ENCODE measurements at regions not wholly inside any gene's neighbourhood (a gene's known extent, or its start where the extent isn't known, plus 50 kb on each side); places are given as distances from the start of the nearest gene placed in this dataset.
A peak's percentile ranks its signal among the peaks of the same experiment; 100 is the strongest.
"Not testable (repeated sequence)": the region's sequence is repeated elsewhere in the genome, so short reads cannot be mapped to it uniquely, and the experiment has no call there.

DNA sequence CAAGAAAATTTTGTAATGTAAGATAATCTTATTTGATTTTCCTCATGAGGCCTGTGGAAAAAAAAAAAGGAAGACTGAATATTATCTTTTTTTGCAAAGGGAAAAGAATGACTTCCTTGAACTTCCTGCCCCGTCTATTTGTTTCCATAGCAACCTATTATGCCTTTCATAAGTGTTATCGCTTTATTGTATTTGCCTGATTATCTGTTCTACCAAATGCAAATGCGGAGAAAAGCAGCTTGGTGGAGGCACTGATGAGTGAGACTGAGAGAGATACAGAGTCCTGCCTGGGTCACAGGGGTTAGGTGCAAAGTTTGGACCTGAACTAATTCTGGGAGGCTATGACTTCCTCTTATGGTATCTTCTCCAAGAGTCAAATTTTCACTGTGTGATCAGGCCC is 334.0 kb upstream of the KCNMB2 start:
- FAIRE-seq, result no peak

DNA sequence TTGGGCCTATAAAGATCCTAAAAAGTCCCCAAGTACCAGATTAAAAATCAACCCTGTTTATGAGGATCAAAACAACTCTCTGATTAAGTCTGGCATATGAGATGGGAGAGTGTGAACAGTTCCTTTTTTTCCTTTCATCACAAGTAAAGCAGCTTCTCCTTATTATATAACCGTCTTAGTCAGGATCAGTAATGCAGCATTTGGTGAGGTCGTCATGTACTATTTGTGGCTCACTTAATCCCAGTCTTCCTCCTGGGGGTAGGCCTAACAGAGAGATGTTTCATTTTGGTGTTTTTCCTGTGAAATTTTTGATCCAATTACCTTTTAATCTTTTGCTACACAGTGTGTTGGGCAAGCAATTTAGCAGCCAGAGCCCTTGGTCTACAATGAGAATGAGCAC is 333.1 kb upstream of the KCNMB2 start:
- no peak for FAIRE-seq

DNA sequence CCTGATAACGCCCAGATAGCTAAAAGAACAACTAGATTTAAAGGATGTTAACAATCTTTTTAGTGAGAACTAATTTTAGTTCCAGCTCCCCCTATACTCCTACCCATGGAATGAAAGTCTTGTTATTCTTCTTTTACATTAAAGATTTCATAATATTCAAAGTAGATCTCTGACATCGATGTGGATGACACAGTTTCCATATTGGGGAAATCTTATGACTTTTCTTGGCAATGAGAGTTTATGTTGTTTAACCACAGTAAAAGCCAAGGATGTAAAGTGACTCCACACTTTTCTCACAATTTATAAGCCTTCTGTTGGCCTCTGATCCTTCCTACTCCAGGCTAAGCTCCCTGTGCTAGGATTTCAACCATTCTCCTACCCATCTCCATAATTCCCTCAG is 332.6 kb upstream of the KCNMB2 start:
- no peak for FAIRE-seq

DNA sequence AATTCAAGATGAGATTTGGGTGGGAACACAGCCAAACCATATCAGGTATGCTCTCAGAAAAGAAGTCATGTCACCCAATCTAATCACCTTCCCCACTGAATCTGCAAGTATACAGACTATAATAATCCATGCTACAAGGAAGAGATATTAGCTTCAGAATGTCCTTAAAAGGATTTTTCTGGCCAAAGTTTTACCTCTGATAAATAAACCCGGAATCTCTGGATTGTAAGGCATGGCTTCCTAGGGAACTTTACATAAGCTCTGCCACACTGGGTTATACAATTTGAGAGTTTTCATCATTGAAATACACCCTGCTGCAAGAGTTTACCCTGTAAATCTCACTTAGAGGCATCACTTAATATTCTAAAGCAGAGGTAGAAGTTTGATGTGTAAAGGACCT is 330.5 kb upstream of the KCNMB2 start:
- no peak for FAIRE-seq

DNA sequence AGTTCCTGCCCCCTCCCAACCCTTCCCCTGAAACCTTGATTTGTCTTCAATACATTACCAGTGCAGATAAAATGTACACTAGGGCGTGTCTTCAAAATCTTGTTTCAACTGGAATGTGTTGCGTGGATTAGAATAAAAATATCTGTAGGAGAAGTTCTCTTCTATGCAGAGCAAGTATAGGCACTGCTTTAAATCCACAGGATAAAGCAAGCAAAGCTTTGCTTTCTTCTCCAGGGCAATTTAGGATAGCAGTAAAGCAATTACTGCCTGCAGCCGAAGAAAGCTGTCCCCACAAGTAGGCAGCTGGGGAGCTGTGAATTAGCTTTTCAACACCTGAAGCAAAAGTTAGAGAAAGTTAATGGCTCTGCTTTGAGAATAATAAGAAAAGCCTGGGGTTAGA is 329.7 kb upstream of the KCNMB2 start:
- FAIRE-seq, result no peak

DNA sequence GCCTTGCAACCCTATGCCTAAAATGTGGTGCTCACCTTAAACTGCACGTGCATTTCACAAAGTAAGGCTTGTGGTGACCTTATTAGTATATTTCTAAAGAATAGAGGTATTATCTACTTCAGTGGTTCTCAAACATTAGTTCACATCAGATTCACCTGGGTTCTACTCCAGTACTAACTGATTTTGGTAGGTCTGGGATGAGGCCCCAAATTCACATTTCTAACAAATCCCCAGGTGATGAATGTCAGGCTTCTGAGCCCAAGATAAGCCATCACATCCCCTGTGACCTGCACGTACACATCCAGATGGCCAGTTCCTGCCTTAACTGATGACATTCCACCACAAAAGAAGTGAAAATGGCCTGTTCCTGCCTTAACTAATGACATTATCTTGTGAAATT is 329.1 kb upstream of the KCNMB2 start:
- FAIRE-seq, result not testable (repeated sequence)

DNA sequence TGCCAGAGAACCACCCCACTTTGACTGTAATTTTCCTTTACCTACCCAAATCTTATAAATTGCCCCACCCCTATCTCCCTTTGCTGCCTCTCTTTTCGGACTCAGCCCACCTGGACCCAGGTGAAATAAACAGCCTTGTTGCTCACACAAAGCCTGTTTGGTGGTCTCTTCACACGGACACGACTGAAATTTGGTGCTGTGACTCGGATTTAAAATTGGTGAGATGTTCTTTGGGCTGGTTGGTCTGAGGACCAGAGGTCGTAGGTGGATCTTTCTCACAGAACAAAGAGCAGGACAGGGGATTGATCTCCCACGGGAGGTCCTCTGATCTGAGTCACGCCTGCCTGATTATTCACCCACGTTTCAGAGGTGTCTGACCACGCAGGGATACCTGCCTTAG is 328.6 kb upstream of the KCNMB2 start:
- FAIRE-seq, result not testable (repeated sequence)

DNA sequence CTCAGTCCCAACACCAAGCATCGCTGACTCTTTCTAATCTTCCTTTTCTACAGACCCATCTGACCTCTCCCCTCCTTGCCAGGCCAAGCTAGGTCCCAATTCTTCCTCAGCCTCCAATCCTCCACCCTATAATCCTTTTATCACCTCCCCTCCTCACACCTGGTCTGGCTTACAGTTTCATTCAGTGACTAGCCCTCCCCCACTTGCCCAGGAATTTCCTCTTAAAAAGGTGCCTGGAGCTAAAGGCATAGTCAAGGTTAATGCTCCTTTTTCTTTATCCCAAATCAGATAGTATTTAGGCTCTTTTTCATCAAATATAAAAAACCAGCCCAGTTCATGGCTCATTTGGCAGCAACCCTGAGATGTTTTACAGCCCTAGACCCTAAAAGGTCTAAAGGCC is 327.1 kb upstream of the KCNMB2 start:
- not testable (repeated sequence) for FAIRE-seq

DNA sequence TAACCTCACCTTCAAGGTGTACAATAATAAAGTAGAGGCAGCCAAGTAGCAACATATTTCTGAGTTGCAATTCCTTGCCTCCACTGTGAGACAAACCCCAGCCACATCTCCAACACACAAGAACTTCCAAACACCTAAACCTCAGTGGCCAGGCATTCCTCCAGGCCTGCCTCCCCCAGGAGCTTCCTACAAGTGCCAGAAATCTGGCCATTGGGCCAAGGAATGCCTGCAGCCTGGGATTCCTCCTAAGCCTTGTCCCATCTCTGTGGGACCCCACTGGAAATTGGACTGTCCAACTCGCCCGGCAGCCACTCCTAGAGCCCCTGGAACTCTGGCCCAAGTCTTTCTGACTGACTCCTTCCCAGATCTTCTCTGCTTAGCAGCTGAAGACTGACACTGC is 326.6 kb upstream of the KCNMB2 start:
- FAIRE-seq, result not testable (repeated sequence)

DNA sequence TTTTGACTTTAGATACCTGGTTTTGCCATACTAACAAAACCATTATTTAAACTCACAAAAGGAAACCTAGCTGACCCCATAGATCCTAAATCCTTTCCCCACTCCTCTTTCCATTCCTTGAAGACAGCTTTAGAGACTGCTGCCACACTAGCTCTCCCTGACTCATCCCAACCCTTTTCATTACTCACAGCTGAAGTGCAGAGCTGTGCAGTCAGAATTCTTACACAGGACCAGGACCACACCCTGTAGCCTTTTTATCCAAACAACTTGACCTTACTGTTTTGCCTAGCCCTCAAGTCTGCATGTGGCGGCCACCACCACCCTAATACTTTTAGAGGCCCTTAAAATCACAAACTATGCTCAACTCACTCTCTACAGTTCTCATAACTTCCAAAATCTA is 325.1 kb upstream of the KCNMB2 start:
- not testable (repeated sequence) for FAIRE-seq

DNA sequence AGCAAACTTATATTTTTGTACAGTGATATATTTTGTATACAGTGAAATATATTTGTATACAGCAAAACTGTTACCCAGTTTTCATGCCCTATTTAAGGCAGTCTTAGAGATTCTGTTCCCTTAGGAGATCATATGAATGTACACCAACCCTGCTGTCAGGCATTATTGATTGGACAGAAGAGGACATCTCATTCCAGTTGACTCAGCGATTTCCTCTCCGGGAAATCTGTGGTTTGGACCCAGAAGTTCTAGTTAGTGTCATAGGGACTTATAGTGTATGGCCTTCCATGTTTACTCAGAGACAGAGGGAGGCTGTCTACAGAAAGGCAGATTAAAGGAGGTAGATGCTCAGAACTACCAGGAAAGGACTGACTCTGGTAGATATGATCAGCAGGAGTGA is 318.8 kb upstream of the KCNMB2 start:
- no peak for FAIRE-seq

DNA sequence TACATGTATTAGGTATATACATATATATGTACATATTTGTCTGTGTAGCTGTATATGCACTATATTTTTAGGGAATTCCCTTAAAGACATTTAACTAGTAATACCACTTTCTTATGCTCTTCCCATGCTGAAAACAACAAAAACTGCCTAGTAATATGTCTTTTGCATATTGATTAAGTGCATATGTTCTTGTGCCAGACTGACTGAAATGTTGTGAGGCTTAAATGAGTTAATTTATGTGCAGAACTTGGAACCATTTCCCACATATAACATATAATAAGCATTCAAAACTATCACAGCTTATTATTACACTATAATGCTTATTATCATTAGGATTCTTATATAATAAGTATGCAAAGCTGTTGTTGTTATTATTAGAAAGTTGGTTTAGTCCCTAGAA is 318.0 kb upstream of the KCNMB2 start:
- no peak for FAIRE-seq

DNA sequence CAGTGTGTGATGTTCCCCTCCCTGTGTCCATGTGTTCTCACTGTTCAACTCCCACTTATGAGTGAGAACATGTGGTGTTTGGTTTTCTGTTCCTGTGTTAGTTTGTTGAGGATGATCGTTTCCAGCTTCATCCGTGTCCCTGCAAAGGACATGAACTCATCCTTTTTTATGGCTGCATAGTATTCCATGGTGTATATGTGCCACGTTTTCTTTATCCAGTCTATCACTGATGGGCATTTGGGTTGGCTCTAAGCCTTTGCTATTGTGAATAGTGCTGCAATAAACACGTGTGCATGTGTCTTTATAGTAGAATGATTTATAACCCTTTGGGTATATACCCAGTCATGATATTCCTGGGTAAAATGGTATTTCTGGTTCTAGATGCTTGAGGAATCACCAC is 316.6 kb upstream of the KCNMB2 start:
- FAIRE-seq, result not testable (repeated sequence)

DNA sequence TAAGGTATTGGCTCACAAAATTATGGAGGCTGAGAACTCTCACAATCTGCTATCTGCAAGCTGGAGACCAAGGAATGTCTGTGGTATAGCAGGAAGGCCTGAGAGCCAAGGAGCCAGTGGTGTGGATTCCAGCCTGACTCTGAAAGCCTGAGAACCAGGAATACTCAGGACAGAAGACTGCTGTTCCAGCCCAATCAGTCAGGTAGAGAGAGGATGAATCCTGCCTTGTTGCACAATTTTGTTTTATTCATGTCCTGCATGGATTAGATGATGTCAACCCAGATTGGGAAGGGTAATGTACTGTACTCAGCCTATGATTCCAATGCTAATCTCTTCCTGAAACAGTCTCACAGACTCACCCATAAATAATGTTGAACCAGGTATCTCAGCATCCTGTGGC is 312.4 kb upstream of the KCNMB2 start:
- no peak for FAIRE-seq

DNA sequence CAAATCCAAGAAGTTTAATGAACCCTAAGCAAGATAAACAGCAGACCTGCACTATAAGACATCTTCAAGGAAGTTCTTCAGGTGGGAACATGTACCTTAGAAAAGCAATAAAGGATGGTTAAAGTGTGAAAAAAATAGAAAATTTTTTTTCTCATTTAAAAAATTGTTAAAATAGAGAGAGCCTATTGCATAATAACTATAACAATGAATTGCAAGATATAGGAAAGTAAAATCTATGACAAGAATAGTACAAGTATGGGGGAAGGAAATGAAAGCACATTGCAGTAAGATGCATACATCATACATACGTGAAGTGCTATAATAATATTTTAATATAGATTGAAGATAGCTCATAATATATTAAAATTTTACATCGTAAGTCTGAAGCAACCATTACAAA is 310.1 kb upstream of the KCNMB2 start:
- no peak for FAIRE-seq

DNA sequence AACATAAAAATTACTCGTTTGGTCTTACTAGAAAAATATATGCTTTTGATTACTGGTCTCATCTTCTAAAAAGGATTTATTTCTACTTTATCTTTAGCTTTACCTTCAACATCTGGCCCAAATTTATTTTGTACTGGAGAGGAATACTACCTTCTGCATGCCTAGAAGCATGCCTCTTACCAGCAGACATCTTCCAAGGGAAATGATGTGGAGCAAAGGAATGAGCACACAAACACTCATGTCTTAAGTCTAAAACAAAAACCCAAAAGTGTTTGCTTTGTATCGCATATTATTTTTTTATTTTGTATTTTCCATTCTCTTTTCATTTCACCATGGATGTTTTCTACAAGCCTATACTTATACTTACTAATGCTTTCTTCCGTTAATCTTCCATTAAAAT is 304.6 kb upstream of the KCNMB2 start:
- FAIRE-seq, result no peak

DNA sequence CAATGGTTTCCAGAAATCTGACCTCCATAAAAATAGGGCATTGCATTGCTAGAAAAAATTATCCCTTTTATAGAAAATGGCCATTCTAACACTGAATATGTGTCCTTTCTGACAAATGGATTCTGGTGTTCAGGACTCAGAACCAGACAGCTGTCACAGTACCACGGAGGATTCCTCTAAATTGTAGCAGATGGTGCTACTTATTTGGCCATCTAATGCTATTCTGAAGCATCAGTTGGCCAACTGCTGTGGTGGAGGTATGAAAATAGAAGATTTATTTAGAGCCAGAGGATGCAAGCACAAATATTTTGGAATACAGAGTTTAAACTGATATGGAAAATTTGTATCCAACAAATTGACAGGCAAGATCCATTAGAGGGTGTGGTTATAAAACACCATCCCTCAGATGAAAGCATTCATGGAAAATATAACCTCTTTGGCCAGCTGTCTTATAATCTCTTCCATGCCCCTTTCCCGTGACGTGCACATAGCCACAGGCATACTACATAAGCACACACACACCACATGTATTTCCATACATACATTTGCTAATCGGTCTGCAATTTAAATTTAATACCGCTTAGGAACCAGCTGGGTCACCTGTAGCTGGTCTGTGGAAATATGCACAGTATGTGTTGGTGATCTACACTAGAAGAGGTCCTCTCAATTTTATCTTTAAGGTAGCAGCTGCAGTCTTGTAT is 302.7 kb upstream of the KCNMB2 start:
- FAIRE-seq, result no peak

DNA sequence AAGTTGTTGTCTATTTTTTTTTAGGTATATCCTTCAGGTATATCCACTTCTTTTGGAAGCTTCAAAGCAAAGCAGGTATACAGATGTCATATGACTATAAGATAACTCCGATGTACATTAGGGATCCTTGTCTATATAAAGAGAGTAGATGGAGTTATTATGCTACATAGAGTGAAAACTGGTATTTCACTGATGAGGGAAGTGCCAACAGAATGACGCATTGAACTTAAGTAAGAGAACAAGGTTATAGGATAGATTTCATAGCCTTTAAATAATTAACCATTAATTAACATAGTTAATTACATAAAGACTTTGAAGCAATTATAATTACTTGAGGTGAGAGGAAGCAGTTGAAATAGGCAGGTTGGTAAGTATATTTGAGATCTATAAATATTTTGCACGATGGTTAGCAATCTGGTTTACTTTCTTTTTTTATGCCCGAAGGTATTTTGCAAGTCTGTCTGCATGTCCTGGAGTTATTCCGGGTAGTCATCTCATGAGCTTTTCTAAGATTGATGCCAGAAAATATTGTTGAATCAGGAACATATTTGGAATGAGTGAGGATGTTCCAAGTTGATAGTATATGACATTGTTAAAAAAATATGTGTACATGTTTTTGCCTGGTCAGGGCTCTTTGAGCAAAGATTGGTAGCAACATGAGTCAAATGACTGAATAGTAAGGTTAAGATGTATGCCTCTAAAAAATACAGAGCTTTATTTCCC is 299.5 kb upstream of the KCNMB2 start:
- no peak for FAIRE-seq

DNA sequence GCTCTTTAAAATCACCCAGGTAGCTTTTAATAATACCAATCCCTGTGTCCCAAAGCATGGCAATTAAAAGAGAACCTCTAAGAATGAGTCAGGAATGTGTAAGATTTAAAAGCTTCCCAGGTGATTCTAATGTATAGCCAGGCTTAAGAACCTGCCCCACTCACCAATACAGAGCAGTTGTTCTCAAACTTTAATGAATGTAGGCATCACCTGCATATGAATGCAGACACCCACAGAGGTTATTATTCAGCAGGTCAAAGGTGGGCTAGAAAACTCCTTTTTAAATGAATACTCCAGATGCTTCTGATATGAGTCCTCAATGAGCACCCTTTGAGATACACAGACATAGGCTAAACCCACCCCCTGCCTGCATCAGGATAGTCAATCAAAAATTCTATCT is 298.1 kb upstream of the KCNMB2 start:
- no peak for FAIRE-seq

DNA sequence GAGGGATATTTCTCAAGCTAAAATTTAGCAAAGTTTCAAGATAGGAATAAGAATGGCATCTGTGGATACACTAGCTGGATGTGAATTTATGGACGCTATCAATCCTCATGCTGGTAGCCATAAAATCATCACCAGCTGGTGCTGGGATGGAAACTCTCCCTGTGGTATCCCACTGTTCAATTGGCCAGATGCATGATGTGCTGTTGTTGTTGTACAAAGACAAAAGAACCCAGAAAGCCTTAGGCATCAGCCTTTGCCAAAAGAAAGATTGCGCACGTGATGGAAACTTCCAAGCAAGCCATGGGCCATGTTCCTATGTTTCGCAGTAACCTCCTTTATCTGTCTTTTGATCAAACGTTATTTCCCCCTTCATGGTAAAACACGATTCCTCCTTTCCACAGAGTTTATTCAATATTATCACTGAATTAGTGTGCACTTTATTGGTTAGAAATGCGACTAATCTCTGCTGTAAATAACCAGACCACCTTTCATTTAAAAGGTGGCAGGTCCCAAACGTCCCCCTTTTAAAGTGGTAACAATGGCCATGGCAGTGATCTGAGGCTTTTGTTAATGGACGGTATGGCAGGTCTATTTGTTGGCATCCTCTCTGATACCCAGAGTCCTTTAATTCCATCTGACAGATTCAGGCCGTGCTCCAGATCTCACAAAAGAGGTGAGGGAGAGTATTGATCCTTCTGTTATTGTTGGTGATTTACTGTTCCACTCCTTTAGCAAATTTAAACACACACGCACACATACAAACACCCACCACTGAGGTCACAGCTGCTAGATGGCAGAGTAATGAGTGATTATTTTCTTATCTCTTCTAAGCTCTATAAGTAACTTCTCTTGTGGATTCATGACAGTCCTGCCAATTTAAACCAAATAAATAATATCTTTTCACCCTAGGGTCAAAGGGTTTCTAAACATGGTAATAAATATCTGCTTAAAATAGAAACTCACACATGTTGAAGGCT is 291.2 kb upstream of the KCNMB2 start:
- FAIRE-seq, result peak; percentile 94

DNA sequence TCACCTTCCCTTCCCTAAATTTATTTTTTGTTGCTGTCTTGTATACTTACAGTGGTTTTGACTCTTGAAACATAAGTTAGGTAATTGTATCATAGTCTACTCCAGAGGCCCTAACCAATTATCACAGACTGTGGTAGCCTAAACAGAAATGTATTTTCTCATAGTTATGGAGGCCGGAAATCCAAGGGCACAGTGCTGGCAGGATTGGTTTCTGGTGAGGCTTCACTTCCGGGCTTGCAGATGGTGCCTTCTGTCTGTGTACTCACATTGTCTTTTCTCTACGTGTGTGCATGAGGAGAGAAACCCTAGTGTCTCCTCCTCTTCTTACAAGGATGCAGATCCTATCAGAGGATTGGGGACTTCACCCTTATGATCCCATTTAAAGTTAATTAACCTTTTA is 290.2 kb upstream of the KCNMB2 start:
- peak; percentile 40 for FAIRE-seq

DNA sequence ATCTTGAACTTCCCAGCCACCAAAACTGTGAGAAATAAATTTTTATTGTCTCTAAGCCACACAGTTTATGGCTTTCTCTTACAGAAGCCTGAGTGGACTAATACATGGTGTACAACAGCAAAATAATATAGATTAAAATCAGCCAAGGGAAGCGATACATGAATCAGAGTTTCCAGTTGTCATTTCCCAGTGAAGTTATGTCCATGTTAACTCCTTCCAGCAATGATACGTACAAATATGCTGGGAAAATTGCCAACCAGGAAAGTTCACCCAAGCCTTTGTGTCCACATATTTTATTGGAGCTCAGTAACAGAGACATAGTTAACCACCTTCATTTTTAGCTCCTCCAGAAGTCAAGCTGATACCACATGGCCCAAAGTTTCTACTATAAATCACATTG is 280.9 kb upstream of the KCNMB2 start:
- peak; percentile 84 for FAIRE-seq

DNA sequence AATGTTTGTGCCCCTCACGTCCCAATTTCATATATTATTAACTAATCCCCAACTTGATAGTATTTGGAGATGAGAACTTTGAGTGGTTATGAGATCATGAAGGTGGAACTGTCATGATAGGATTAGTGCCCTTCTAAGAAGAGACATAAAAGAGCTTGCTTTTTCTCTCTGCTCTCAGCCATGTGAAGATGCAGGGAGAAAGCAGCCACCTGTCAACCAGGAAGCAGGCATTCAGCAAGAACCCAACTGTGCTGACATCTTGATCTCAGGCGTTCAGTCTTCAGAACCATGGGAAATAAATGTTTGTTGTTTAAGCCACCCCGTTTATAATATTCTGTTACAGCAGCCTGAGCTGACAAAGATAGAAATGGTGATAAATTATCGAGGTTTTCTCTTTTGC is 278.7 kb upstream of the KCNMB2 start:
- FAIRE-seq, result no peak

DNA sequence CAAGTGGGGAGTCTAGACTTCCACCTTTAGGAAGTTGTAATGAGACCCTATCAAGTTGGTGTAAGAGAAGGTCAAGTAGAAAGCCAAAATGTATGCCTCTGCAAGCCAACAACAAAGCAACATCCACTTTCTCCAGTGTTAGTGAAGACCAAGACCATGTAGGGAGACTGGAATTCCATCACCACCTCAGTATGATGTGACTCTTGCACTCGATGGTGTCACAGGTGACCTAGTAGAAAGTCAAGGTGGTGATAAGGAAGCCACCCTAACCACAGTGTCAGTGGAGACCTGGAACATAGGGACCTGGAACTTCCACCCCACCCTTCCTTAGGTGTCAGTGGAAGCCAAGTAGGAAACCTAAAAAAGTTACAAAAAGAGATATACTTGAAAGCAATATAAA is 278.1 kb upstream of the KCNMB2 start:
- FAIRE-seq, result no peak
